CD4-positive, alpha-beta T cell (primary cell): ENCODE measurements at regions not wholly inside any gene's neighbourhood (a gene's known extent, or its start where the extent isn't known, plus 50 kb on each side); places are given as distances from the start of the nearest gene placed in this dataset.

Experiments
- ATAC-seq: fragments of 200-7000 bp; cut with Tn5 transposase; one replicate; pipeline ENCODE4 v1.10.0; 2022; ENCODE audit warnings: mild to moderate bottlenecking; ENCODE audit not compliant: poor library complexity
- CTCF ChIA-PET: fragments of 350-600 bp; sonication (Branson Sonifier 250); formaldehyde crosslinking; loops from one replicate; lab custom pipeline; 2021; ENCODE audit warnings: antibody characterized with exemption, inconsistent platforms; lab: Charles Lee
- POLR2A ChIA-PET: fragments of 350-600 bp; sonication (Branson Sonifier 250); formaldehyde crosslinking; loops from one replicate; lab custom pipeline; 2021; ENCODE audit warnings: antibody characterized with exemption, inconsistent platforms; lab: Charles Lee
- DNase-seq, 14 experiments: peaks; one replicate each; pipeline ENCODE4 v3.0.0-alpha.2; 2013 to 2020; ENCODE audit warnings: mixed read lengths in 2 of 14
- H3K27ac ChIP-seq, 2 donors: one replicate each; pipeline versions ENCODE4 v1.5.1 to v1.7.0; 2013; ENCODE audit warnings: low read length in 2 of 2, low read depth in 1 of 2, mild to moderate bottlenecking in 1 of 2
- H3K27me3 ChIP-seq, 2 experiments: 1 replicate in 1 of 2; 2 replicates in 1 of 2; pipeline versions ENCODE4 v1.6.1 to v1.7.0; 2013; ENCODE audit warnings: low read length in 2 of 2, control low read depth in 1 of 2, mild to moderate bottlenecking in 1 of 2, moderate library complexity in 1 of 2; ENCODE audit not compliant: insufficient read depth in 2 of 2, control insufficient read depth in 1 of 2
- H3K36me3 ChIP-seq: one replicate; pipeline ENCODE4 v1.6.1; 2013; ENCODE audit warnings: low read length, control low read depth; ENCODE audit not compliant: insufficient read depth
- H3K4me1 ChIP-seq: one replicate; pipeline ENCODE4 v1.6.1; 2013; ENCODE audit warnings: low read length, control low read depth; ENCODE audit not compliant: insufficient read depth
- H3K4me3 ChIP-seq: one replicate; pipeline ENCODE4 v1.5.1; 2013; ENCODE audit warnings: mild to moderate bottlenecking, low read length, moderate library complexity
- H3K9me3 ChIP-seq, 2 experiments: 1 replicate in 1 of 2; 2 replicates in 1 of 2; pipeline versions ENCODE4 v1.6.1 to v1.7.0; 2013; ENCODE audit warnings: low read length in 2 of 2, mild to moderate bottlenecking in 2 of 2, control low read depth in 1 of 2, moderate library complexity in 1 of 2; ENCODE audit not compliant: control insufficient read depth in 1 of 2, insufficient read depth in 1 of 2
- H3K27ac Mint-ChIP-seq: one replicate; pipeline ENCODE4 v1.8.0; 2020; ENCODE audit warnings: mixed read lengths
- H3K27me3 Mint-ChIP-seq: one replicate; pipeline ENCODE4 v1.8.0; 2021; ENCODE audit warnings: mixed read lengths
- H3K36me3 Mint-ChIP-seq: one replicate; pipeline ENCODE4 v1.8.0; 2021; ENCODE audit warnings: low read depth, mixed read lengths
- H3K4me1 Mint-ChIP-seq: one replicate; pipeline ENCODE4 v1.8.0; 2021; ENCODE audit warnings: low read depth, mixed read lengths
- H3K4me3 Mint-ChIP-seq: one replicate; pipeline ENCODE4 v1.8.0; 2020; ENCODE audit warnings: mild to moderate bottlenecking, mixed read lengths
- H3K9me3 Mint-ChIP-seq: one replicate; pipeline ENCODE4 v1.8.0; 2020; ENCODE audit warnings: mixed read lengths
- CTCF ChIP-seq: fragments of 200-600 bp; IDR thresholded peaks from one replicate; pipeline ENCODE4 v1.8.0; 2022; ENCODE audit warnings: antibody characterized with exemption, mild to moderate bottlenecking
- intact Hi-C, 2 experiments: fragments of 100-400 bp; cut with DNase I in 1 of 2; cut with micrococcal nuclease in 1 of 2; formaldehyde crosslinking; loops; one replicate each; pipeline versions ENCODE4 v1.15.1 to v1.9.0; 2023 to 2025; cut with DNase I, micrococcal nuclease

GRCh38 chr18:60639836-60640235, 267.3 kb upstream of the MC4R start:
- Mint-ChIP-seq H3K4me3 (no peak overlapping the region), H3K4me1 (no peaks in the 10 kb centered on the region), H3K27ac (no peak overlapping the region), H3K9me3 (peaks cover 4% of the 10 kb centered on the region), H3K27me3 (no peaks in the 10 kb centered on the region), H3K36me3 (no peaks in the 10 kb centered on the region)
- ATAC-seq (no peak), DNase-seq (no peak)
- no peaks in the 10 kb centered on the region for H3K4me1 ChIP-seq
- intact Hi-C loops = no loop called here
- H3K36me3 ChIP-seq = no peaks in the 10 kb centered on the region
- no peak for TF ChIP-seq CTCF
- POLR2A ChIA-PET = no interaction called here
- CTCF ChIA-PET = no interaction called here
- no peaks in the 10 kb centered on the region for H3K9me3 ChIP-seq
- no peak overlapping the region for H3K4me3 ChIP-seq
- no peak overlapping the region for H3K27ac ChIP-seq
- no peaks in the 10 kb centered on the region for H3K27me3 ChIP-seq

GRCh38 chr18:60643009-60643408, 270.4 kb upstream of the MC4R start:
- Histone ChIP-seq H3K36me3 (no peaks in the 10 kb centered on the region), H3K27ac (no peak overlapping the region), H3K4me1 (no peaks in the 10 kb centered on the region), H3K4me3 (no peak overlapping the region), H3K9me3 (no peaks in the 10 kb centered on the region), H3K27me3 (no peaks in the 10 kb centered on the region)
- ATAC-seq = no peak
- ChIA-PET CTCF (no interaction called here), POLR2A (no interaction called here)
- TF ChIP-seq CTCF = no peak
- Mint-ChIP-seq H3K4me1 (no peaks in the 10 kb centered on the region), H3K27ac (no peak overlapping the region), H3K27me3 (no peaks in the 10 kb centered on the region), H3K9me3 (no peaks in the 10 kb centered on the region), H3K36me3 (no peaks in the 10 kb centered on the region), H3K4me3 (no peak overlapping the region)
- DNase-seq = no peak
- intact Hi-C loops = no loop called here

- Histone ChIP-seq H3K9me3 (no peaks in the 10 kb centered on the region), H3K4me3 (no peak overlapping the region), H3K36me3 (no peaks in the 10 kb centered on the region), H3K4me1 (no peaks in the 10 kb centered on the region), H3K27me3 (no peaks in the 10 kb centered on the region), H3K27ac (no peak overlapping the region)
- no peak overlapping the region for H3K4me3 Mint-ChIP-seq
- ChIA-PET CTCF (no interaction called here), POLR2A (no interaction called here)
- DNase-seq = no peak
- no peak for ATAC-seq
- intact Hi-C loops = no loop called here
- H3K27me3 Mint-ChIP-seq = no peaks in the 10 kb centered on the region
- H3K4me1 Mint-ChIP-seq = no peaks in the 10 kb centered on the region
- no peak overlapping the region for H3K27ac Mint-ChIP-seq
- no peak for TF ChIP-seq CTCF
- no peaks in the 10 kb centered on the region for H3K9me3 Mint-ChIP-seq
- H3K36me3 Mint-ChIP-seq = no peaks in the 10 kb centered on the region
Observed at GRCh38 chr18:60646725-60647124, 274.1 kb upstream of the MC4R start.
